ENCODE measurements at regions not wholly inside any gene's neighbourhood (a gene's known extent, or its start where the extent isn't known, plus 50 kb on each side); places are given as distances from the start of the nearest gene placed in this dataset.
A peak's percentile ranks its signal among the peaks of the same experiment; 100 is the strongest.

GRCh38 chr5:34583167-34583566, 73.0 kb upstream of the RAI14 start:
- Histone ChIP-seq H3K4me2 (ENCODE audit: low read length) (peak overlapping the region; percentile 73), H3K27ac (ENCODE audit: low read length) (peak overlapping the region; percentile 99), H3K4me1 (ENCODE audit: low read length) (peaks cover 75% of the 10 kb centered on the region), H3K79me2 (ENCODE audit: low read length) (no peaks in the 10 kb centered on the region), H3K27me3 (ENCODE audit: low read depth, low read length) (no peaks in the 10 kb centered on the region), H3K9me3 (ENCODE audit: insufficient read depth, low read length) (no peaks in the 10 kb centered on the region; the same call in 1 of the 2 replicates), H3K36me3 (replicated peaks; ENCODE audit: low read depth, low read length) (peaks cover 8% of the 10 kb centered on the region), H2AFZ (ENCODE audit: low read depth, low read length) (no peak overlapping the region), H3K4me3 (ENCODE audit: low read length) (peak overlapping the region; percentile 28; the same call in 1 of the 2 replicates), H4K20me1 (ENCODE audit: insufficient read depth, low read length) (no peaks in the 10 kb centered on the region), H3K9ac (ENCODE audit: low read length) (peak overlapping the region; percentile 79)
- no peak for TF ChIP-seq CTCF (IDR thresholded peaks at IDR 0.05; ENCODE audit: low read depth, low read length)
- TF ChIP-seq EZH2phosphoT487 (IDR thresholded peaks at IDR 0.05; ENCODE audit: low read depth), result no peak

GRCh38 chr5:34584165-34584564, 72.0 kb upstream of the RAI14 start:
- peak overlapping the region; percentile 73 for H3K4me2 ChIP-seq (ENCODE audit: low read length)
- peak overlapping the region; percentile 99 for H3K27ac ChIP-seq (ENCODE audit: low read length)
- H4K20me1 ChIP-seq (ENCODE audit: insufficient read depth, low read length), result no peaks in the 10 kb centered on the region
- no peak overlapping the region for H2AFZ ChIP-seq (ENCODE audit: low read depth, low read length)
- peak overlapping the region; percentile 79 for H3K9ac ChIP-seq (ENCODE audit: low read length)
- H3K79me2 ChIP-seq (ENCODE audit: low read length), result no peaks in the 10 kb centered on the region
- no peaks in the 10 kb centered on the region for H3K9me3 ChIP-seq (ENCODE audit: insufficient read depth, low read length)
- H3K36me3 ChIP-seq (replicated peaks; ENCODE audit: low read depth, low read length), result no peaks in the 10 kb centered on the region
- peaks cover 85% of the 10 kb centered on the region for H3K4me1 ChIP-seq (ENCODE audit: low read length)
- peak overlapping the region; percentile 28 for H3K4me3 ChIP-seq (ENCODE audit: low read length)
- TF ChIP-seq EZH2phosphoT487 (IDR thresholded peaks at IDR 0.05; ENCODE audit: low read depth) (no peak), CTCF (IDR thresholded peaks at IDR 0.05; ENCODE audit: low read depth, low read length) (no peak)
- H3K27me3 ChIP-seq (ENCODE audit: low read depth, low read length), result no peaks in the 10 kb centered on the region

- H3K4me2 ChIP-seq (ENCODE audit: low read length), result peak overlapping the region; percentile 73
- no peak overlapping the region for H2AFZ ChIP-seq (ENCODE audit: low read depth, low read length)
- H3K4me1 ChIP-seq (ENCODE audit: low read length), result peaks cover 92% of the 10 kb centered on the region
- peak overlapping the region; percentile 61 for H3K4me3 ChIP-seq (ENCODE audit: low read length)
- H3K27ac ChIP-seq (ENCODE audit: low read length), result peak overlapping the region; percentile 99
- H3K79me2 ChIP-seq (ENCODE audit: low read length), result no peaks in the 10 kb centered on the region
- TF ChIP-seq EZH2phosphoT487 (IDR thresholded peaks at IDR 0.05; ENCODE audit: low read depth), result no peak
- no peak for TF ChIP-seq CTCF (IDR thresholded peaks at IDR 0.05; ENCODE audit: low read depth, low read length)
- no peaks in the 10 kb centered on the region for H3K27me3 ChIP-seq (ENCODE audit: low read depth, low read length)
- H4K20me1 ChIP-seq (ENCODE audit: insufficient read depth, low read length), result no peaks in the 10 kb centered on the region
- H3K9ac ChIP-seq (ENCODE audit: low read length), result peak overlapping the region; percentile 79
- H3K9me3 ChIP-seq (ENCODE audit: insufficient read depth, low read length), result no peaks in the 10 kb centered on the region
- no peaks in the 10 kb centered on the region for H3K36me3 ChIP-seq (replicated peaks; ENCODE audit: low read depth, low read length)
Observed at GRCh38 chr5:34585601-34586104, 70.5 kb upstream of the RAI14 start.

- H2AFZ ChIP-seq (ENCODE audit: low read depth, low read length), result 0 out of 2 replicates have a peak overlapping the region, but pooled peaks have one; percentile 9
- H3K9ac ChIP-seq (ENCODE audit: low read length), result peak overlapping the region; percentile 79
Observed at GRCh38 chr5:34586117-34586885, 69.8 kb upstream of the RAI14 start.

More at GRCh38 chr5:34586117-34586885, 69.8 kb upstream of the RAI14 start:
- H3K4me3 ChIP-seq (ENCODE audit: low read length), result peak overlapping the region; percentile 61
- no peak for TF ChIP-seq EZH2phosphoT487 (IDR thresholded peaks at IDR 0.05; ENCODE audit: low read depth)
- no peak for TF ChIP-seq CTCF (IDR thresholded peaks at IDR 0.05; ENCODE audit: low read depth, low read length)
- H3K4me1 ChIP-seq (ENCODE audit: low read length), result peaks cover 85% of the 10 kb centered on the region
- peak overlapping the region; percentile 99 for H3K27ac ChIP-seq (ENCODE audit: low read length)
- H3K9me3 ChIP-seq (ENCODE audit: insufficient read depth, low read length), result no peaks in the 10 kb centered on the region
- no peaks in the 10 kb centered on the region for H3K79me2 ChIP-seq (ENCODE audit: low read length)
- H3K36me3 ChIP-seq (replicated peaks; ENCODE audit: low read depth, low read length), result no peaks in the 10 kb centered on the region
- H4K20me1 ChIP-seq (ENCODE audit: insufficient read depth, low read length), result no peaks in the 10 kb centered on the region
- H3K27me3 ChIP-seq (ENCODE audit: low read depth, low read length), result no peaks in the 10 kb centered on the region
- peak overlapping the region; percentile 73 for H3K4me2 ChIP-seq (ENCODE audit: low read length)

Data from OCI-LY3 (cell line).